ENCODE measurements at regions not wholly inside any gene's neighbourhood (a gene's known extent, or its start where the extent isn't known, plus 50 kb on each side); places are given as distances from the start of the nearest gene placed in this dataset.
"Not testable (repeated sequence)": the region's sequence is repeated elsewhere in the genome, so short reads cannot be mapped to it uniquely, and the experiment has no call there.

- DNase-seq (ENCODE audit: low read depth), result no peak
Observed at GRCh38 chrX:130467936-130468335, 66.1 kb downstream of the RBMX2 start.

DNA sequence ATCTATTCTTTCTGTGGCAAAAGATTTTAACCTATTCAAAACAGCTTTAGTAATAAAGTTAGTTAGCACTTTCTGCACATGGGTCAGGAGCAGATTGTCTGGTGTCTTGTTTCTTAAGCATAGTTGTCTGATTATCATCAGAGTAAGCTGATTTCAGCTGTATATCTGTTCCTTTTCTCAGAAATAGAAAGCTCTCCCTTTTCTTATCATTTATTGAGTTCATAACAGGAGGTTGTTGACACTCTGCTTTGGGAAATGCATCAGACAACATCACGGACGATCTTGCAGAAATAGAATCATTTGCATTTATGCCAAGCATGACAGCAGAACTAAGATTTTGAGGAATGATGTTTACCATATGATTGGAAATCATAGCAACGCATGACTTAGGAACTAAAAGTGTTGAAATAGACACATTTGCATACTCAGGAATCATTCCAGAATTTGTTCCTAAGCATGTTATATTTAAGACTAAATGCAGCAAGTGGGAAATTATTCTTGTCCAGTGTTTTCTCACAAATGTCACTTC lies 66.7 kb downstream of the RBMX2 start:
- DNase-seq (ENCODE audit: low read depth), result no peak

- no peak for DNase-seq (ENCODE audit: low read depth)
Observed at GRCh38 chrX:130482871-130483270, 81.1 kb downstream of the RBMX2 start.

DNA sequence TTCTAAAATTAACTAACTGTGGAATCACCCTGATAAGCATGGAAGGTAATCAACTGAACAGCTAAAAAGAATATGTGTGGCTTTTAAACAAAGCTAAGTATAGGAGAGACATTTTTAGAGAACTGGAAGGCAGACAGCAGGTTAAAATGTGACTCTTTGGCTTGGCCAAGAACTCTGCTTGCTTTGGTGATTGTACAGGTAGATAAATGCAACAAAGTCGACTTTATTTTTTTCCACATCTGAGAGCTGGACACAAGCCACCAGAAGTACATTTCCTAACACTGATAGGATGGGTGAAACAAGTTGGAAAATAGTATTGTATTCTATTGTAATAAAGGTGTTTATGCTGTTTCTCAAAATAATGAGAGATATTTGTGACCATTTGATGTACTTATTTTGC lies 84.1 kb downstream of the RBMX2 start:
- DNase-seq (ENCODE audit: low read depth), result no peak

- not testable (repeated sequence) for DNase-seq (ENCODE audit: low read depth)
Observed at GRCh38 chrX:130495502-130495901, 93.7 kb downstream of the RBMX2 start.

DNA sequence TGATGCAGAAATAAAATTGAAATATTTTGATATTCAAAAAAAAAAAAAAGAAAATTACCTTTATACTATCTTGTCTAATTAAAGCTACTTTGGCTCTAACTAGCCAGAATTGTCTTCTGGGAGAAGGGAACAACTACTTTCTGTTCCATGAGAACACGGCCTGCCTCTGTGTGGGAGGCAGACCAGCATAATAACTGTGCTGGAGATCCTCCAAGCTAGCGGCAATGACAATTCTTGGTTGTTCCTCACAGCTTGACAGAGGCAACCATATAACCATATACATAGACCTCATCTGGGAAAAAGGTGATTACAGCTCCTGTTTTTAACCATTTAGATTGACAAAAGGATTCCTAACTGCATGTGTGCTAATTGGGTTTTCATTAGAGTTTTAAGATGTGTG lies 95.7 kb downstream of the RBMX2 start:
- DNase-seq (ENCODE audit: low read depth), result no peak

DNA sequence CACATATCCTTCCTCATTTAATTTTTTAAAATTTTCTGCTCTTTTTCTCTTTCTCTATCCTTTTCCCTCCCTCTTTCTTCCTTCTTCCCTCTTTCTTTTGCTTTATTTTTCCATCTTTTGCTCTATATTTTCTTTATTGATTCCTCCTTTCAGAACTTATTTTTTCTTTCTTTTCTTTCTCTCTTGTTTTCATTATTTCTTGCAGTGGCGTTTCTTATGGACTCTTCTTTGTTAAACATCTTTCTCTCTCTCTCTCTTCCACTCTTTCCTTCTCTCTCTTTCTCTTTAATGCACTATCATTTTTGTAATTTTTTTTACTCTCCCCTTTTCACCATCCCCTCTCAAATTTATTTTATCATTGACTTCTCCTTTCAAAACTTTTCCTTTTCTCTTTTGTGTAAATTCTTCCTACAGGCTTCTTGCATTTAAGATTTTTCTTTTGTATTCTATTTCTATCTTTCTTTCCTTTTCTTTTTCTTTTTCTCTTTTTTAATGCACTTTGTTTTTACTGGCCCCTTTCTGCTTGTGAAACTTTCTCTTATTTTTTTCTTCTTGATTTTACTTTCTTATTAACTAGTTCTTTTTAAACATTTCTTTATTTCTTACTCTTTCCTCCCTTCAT lies 97.0 kb downstream of the RBMX2 start:
- no peak for DNase-seq (ENCODE audit: low read depth)

DNA sequence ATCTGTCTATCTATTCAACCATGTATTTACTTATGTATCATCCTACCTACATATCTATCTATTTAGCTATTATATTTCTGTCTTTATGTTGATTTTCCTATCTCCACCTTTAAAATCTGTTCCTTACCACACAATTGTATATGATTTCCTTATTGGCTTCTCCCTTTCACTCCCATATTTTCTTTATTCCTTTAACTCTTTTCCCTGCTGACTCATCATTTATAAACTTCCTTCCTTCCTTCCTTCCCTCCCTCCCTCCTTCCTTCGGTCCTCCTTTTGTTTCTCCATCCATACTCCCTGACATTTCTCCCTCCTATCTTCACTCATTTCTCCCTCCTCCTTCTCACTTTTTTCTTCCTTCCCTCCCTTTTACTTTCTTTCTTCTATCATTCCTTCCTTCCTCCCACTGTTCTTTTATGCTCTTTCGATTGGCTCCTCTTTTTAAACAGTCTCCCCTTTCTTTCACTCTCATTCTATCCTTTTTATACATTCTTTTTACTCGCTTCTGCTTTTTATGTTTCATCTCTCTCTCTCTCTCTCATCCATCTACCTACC lies 100.3 kb downstream of the RBMX2 start:
- no peak for DNase-seq (ENCODE audit: low read depth)

DNA sequence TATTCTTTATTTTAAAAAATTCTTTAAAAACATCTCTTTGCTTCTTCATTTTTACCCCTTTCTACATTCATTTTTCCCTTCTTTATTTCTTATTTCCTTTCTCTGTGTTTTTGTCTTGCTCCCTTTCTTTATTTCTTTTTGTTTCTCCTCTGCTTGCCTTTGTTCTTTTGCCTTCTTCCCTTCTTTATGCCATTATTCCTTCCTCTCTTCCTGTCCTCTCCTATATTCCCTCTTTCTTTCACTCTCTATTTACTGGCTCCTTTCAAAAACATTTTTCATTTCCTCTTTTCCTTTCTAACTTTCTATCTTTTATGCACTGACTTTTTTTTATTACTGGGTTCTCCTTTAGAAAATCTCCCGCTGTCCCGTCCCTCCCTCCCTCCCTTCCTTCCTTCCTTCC lies 102.2 kb downstream of the RBMX2 start:
- DNase-seq (ENCODE audit: low read depth), result no peak

DNA sequence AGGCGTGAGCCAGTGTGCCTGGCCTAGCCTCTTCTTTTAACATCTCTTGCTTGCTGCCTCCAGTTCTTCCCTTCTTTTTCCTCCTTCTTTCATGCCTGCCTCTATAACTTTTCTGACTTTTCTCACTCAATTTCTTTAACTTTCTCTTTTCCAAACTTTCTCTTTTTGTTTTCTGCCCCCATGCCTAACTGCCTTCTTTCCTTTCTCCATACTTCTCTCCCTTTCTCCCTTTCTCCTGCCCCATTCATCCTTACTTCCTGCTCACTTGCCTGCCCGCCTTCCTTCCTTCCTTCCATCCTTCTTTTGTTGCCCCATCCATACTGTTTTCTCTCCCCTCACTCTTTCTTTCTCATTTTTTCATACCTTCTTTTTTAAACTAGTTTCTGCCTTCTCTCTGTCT lies 105.2 kb downstream of the RBMX2 start:
- DNase-seq (ENCODE audit: low read depth), result no peak

DNA sequence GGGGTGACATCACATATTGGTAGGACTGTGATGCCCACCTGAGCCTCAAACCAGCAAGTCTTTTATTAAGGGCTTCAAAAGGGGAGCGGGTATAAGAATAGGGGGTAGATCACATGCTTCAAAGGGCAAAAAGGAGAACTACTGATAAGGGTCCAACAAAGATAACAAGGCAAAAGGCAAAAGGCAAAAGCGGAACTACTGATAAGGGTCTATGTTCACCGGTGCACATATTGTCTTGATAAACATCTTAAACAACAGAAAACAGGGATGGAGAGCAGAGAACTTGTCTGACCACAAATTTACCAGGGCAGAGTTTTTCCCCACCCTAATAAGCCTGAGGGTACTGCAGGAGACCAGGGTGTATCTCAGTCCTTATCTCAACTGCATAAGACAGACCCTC lies 110.7 kb downstream of the RBMX2 start:
- not testable (repeated sequence) for DNase-seq (ENCODE audit: low read depth)

GRCh38 chrX:130516123-130516522 lies 114.3 kb downstream of the RBMX2 start:
- no peak for DNase-seq (ENCODE audit: low read depth)

DNA sequence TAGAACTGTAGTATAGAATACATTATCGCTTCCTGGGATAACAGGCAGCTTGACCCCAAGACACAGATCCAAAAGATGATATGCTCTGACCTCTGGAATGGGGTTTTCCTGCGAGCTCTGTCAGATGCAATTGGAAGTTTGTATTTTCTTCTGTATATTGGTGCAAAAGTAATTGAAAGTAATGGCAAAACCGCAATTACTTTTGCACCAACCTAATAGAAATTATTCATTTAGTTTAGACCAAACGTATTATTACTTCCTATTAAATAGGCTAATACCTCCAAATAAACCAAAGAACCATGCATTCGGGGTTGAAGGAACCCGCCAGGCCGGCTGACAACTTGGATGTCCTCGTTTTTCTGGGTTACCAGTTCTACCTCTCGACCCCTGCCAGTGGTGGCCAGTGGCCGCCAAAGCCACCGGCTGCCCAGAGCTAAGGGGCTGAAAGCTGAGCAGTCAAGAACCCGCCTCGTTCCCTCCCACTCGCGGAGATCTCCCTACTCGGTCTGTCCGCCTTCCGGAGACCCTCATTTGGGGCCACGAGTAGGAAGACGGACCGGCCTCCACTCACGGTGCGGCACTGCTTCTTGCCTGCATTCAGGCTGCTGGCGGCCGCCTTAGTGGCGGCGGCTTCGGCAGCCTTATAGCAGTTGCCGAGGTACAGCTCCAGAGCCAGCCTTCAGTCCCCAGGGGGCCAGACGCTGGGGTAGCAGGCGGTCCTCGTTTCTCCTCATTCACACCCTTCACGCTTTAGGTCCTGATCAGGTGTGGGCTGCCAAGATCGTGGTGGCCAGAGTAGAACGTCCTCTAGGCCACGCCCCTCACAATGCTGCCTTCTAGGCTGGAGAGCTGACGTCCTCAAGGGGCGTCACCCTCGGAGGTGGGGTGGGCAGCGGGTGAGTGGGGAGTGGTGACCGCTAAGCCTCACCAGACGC lies 121.9 kb downstream of the RBMX2 start:
- DNase-seq (ENCODE audit: low read depth), result peak; percentile 11

DNA sequence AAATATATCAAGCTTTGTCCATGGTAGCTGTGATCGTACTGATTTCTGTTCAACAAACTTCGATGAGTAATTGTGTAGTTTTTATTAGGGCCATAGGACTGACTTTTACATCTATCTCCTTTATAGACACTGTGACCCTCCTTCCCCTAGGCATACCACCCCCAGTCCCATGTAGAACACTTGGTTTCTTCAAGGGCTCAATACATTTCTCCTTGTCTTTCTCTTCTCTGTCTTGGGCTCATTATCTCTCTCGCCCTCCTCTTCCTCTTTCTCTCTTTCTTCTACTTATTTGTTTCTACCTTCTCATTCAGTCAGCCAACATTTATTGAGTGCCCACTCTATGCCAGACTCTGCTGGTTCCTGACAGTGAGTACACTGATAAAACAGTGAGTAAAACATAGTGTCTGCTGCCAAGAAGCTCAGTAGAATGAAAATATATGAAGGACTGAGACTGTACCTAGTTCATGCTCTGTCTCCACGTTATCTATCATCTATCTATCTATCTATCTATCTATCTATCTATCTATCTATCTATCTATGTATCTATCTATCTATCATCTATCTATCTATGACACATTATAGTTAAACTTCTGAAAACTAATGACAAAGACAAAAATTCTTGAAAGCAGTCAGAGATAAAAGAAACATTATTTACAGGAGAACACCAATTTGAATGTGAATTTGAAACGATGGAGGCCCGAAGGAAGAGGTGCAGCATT lies 122.8 kb downstream of the RBMX2 start:
- DNase-seq (ENCODE audit: low read depth), result no peak

DNA sequence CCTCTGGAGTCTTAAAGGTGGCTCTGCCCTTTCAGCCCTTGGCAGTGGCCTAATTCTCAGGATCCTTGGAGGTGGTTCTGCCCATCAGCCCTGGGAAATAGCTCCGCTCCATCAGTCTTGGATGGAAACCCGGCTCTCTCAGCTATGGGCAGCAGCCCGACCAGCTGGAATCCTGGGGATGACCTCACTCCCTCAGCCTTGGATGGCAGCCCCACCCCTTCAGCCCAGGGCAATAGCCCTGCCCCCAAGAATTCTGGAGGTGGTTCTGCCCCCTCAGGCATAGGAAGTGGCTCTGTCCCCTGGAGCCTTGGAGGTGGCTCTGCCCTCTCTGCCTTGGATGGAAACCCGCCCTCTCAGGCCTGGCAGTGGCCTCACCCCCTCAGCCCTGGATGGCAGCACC lies 127.7 kb downstream of the RBMX2 start:
- DNase-seq (ENCODE audit: low read depth), result no peak

GRCh38 chrX:130531066-130531465 lies 129.3 kb downstream of the RBMX2 start:
- no peak for DNase-seq (ENCODE audit: low read depth)

- peak; percentile 34 for DNase-seq (ENCODE audit: low read depth)
Observed at GRCh38 chrX:130539721-130540321, 138.0 kb downstream of the RBMX2 start.

- no peak for DNase-seq (ENCODE audit: low read depth)
Observed at GRCh38 chrX:130543603-130544325, 142.0 kb downstream of the RBMX2 start.

DNA sequence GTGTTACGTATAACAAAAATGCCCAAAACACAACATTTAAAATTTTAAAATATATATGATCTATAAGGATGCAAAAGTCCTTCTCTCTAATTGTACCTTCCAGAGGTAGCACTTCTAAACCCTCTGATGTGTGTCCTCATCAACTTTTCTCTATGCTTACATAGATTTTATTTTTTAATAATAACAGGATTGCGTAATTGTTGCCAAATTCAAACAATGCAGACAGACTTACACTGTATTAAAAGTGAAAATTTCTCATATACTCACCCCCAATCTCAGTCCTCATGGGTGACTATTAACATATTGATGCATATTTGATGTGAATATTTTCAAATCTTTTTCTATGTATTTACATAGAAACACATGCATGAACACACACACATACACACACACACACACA lies 144.0 kb downstream of the RBMX2 start:
- DNase-seq (ENCODE audit: low read depth), result no peak

DNA sequence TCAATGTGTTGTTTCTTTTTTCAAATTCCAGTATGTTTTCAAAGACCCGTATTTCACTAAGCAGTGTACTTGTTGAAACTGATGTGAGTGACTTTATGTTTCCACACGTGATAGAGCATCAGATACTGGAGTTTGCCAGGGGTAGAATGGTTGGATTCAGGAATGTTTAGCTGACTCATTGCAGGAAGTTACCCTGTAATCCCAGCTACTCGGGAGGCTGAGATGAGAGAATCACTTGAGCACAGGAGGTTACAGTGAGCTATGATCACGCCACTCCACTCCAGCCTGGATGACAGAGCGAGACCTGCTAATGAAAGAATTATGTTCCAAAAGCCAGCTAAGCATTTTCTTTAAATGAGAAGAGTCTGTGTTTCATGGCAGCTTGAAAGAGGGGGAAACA lies 147.6 kb downstream of the RBMX2 start:
- peak; percentile 36 for DNase-seq (ENCODE audit: low read depth)

DNA sequence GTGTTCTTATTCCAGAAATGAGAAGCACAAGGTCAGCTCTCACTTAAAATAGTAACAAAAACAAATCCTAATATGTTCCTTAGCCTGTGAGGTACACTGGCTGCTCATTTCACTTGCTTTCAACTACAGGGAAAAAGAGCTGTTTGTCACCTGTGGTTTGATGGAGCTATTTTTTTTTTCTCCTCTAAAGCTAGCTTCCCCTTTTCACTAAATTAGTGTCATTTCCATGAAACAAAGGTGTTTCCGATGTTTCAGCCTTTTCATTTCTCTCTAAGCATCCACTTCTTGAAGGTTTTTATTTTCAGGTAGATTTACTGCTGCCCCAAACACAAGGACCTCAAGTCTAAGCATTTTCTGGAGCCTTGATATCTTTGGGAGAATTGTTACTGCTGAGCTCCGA lies 148.6 kb downstream of the RBMX2 start:
- DNase-seq (ENCODE audit: low read depth), result no peak

Data from renal cortical epithelial cell (primary cell).